ENCODE measurements at regions not wholly inside any gene's neighbourhood (a gene's known extent, or its start where the extent isn't known, plus 50 kb on each side); places are given as distances from the start of the nearest gene placed in this dataset.
A peak's percentile ranks its signal among the peaks of the same experiment; 100 is the strongest.

GRCh38 chr14:56868660-56869059, 58.4 kb upstream of the OTX2 start:
- DNase-seq: peak; percentile 33
- peaks cover 14% of the 10 kb centered on the region for H3K4me1 Mint-ChIP-seq
- no peaks in the 10 kb centered on the region for H3K9me3 ChIP-seq (ENCODE audit: control insufficient read depth, low read length)
- no peaks in the 10 kb centered on the region for H3K4me1 ChIP-seq (ENCODE audit: control insufficient read depth, insufficient read depth, low read length)
- TF ChIP-seq CTCF (conservative IDR thresholded peaks at IDR 0.05): no peak
- H3K9me3 Mint-ChIP-seq: no peaks in the 10 kb centered on the region
- no peak overlapping the region for H3K4me3 ChIP-seq (ENCODE audit: low read length)
- peaks cover 3% of the 10 kb centered on the region for H3K36me3 Mint-ChIP-seq (ENCODE audit: low read depth)
- no peak overlapping the region for H3K9ac ChIP-seq (ENCODE audit: extremely low read depth, low read length, poor library complexity, severe bottlenecking)
- no peak overlapping the region for H3K27ac ChIP-seq (ENCODE audit: low read depth, low read length)
- H3K27me3 ChIP-seq (ENCODE audit: control insufficient read depth, insufficient read depth, low read length, poor library complexity, severe bottlenecking): no peaks in the 10 kb centered on the region
- H3K27ac Mint-ChIP-seq: no peak overlapping the region
- peaks cover 16% of the 10 kb centered on the region for H3K27me3 Mint-ChIP-seq (ENCODE audit: insufficient read depth)
- H3K4me3 Mint-ChIP-seq: no peak overlapping the region
- H3K36me3 ChIP-seq (ENCODE audit: control insufficient read depth, insufficient read depth, low read length): no peaks in the 10 kb centered on the region
- WGBS, 2 experiments (ENCODE audit: insufficient coverage in 1 of 2, insufficient read length in 1 of 2): 94 to 98% methylated on average over 5 of the region's 5 CpGs

GRCh38 chr14:56862836-56863235, 52.6 kb upstream of the OTX2 start:
- Histone ChIP-seq H3K4me3 (ENCODE audit: low read length) (no peak overlapping the region), H3K27me3 (ENCODE audit: control insufficient read depth, insufficient read depth, low read length, poor library complexity, severe bottlenecking) (no peaks in the 10 kb centered on the region), H3K9me3 (ENCODE audit: control insufficient read depth, low read length) (no peaks in the 10 kb centered on the region), H3K27ac (ENCODE audit: low read depth, low read length) (no peak overlapping the region), H3K9ac (ENCODE audit: extremely low read depth, low read length, poor library complexity, severe bottlenecking) (no peak overlapping the region), H3K36me3 (ENCODE audit: control insufficient read depth, insufficient read depth, low read length) (no peaks in the 10 kb centered on the region), H3K4me1 (ENCODE audit: control insufficient read depth, insufficient read depth, low read length) (peaks cover 4% of the 10 kb centered on the region)
- H3K4me3 Mint-ChIP-seq: no peak overlapping the region
- no peak overlapping the region for H3K27ac Mint-ChIP-seq
- TF ChIP-seq CTCF (conservative IDR thresholded peaks at IDR 0.05): no peak
- no peaks in the 10 kb centered on the region for H3K9me3 Mint-ChIP-seq
- H3K27me3 Mint-ChIP-seq (ENCODE audit: insufficient read depth): peaks cover 5% of the 10 kb centered on the region
- H3K4me1 Mint-ChIP-seq: peaks cover 37% of the 10 kb centered on the region
- no peak for DNase-seq
- H3K36me3 Mint-ChIP-seq (ENCODE audit: low read depth): peaks cover 3% of the 10 kb centered on the region
- WGBS, 2 experiments (ENCODE audit: insufficient coverage in 1 of 2, insufficient read length in 1 of 2): 65 to 84% methylated on average over 3 to 5 of the region's 5 CpGs

GRCh38 chr14:56860441-56860840, 50.2 kb upstream of the OTX2 start:
- Mint-ChIP-seq H3K27me3 (ENCODE audit: insufficient read depth) (peaks cover 3% of the 10 kb centered on the region), H3K4me1 (peaks cover 55% of the 10 kb centered on the region)

More at GRCh38 chr14:56860441-56860840, 50.2 kb upstream of the OTX2 start:
- no peak overlapping the region for H3K27ac ChIP-seq (ENCODE audit: low read depth, low read length)
- no peaks in the 10 kb centered on the region for H3K9me3 ChIP-seq (ENCODE audit: control insufficient read depth, low read length)
- H3K36me3 Mint-ChIP-seq (ENCODE audit: low read depth): peaks cover 3% of the 10 kb centered on the region
- H3K9ac ChIP-seq (ENCODE audit: extremely low read depth, low read length, poor library complexity, severe bottlenecking): no peak overlapping the region
- TF ChIP-seq CTCF (conservative IDR thresholded peaks at IDR 0.05): no peak
- H3K27ac Mint-ChIP-seq: no peak overlapping the region
- 60 to 76% methylated on average over 2 to 4 of the region's 4 CpGs for WGBS, 2 experiments (ENCODE audit: insufficient coverage in 1 of 2, insufficient read length in 1 of 2)
- H3K4me1 ChIP-seq (ENCODE audit: control insufficient read depth, insufficient read depth, low read length): peaks cover 16% of the 10 kb centered on the region
- peak overlapping the region; percentile 1 for H3K4me3 ChIP-seq (ENCODE audit: low read length)
- no peak for DNase-seq
- no peaks in the 10 kb centered on the region for H3K9me3 Mint-ChIP-seq
- H3K4me3 Mint-ChIP-seq: no peak overlapping the region
- no peaks in the 10 kb centered on the region for H3K36me3 ChIP-seq (ENCODE audit: control insufficient read depth, insufficient read depth, low read length)
- H3K27me3 ChIP-seq (ENCODE audit: control insufficient read depth, insufficient read depth, low read length, poor library complexity, severe bottlenecking): no peaks in the 10 kb centered on the region
